ENCODE measurements at regions not wholly inside any gene's neighbourhood (a gene's known extent, or its start where the extent isn't known, plus 50 kb on each side); places are given as distances from the start of the nearest gene placed in this dataset.
"Not testable (repeated sequence)": the region's sequence is repeated elsewhere in the genome, so short reads cannot be mapped to it uniquely, and the experiment has no call there.

- no peaks in the 10 kb centered on the region for H3K4me1 ChIP-seq
- TF ChIP-seq CTCF (IDR thresholded peaks at IDR 0.05) (peak; percentile 36 to 56 (median 40)), POLR2A (IDR thresholded peaks at IDR 0.05) (no peak)
- peaks cover 0 to 33% (median 0%) of the 10 kb centered on the region in 4 donors for H3K27me3 ChIP-seq
- H3K36me3 ChIP-seq = no peaks in the 10 kb centered on the region
- intact Hi-C loops (cut with DNase I) = no loop called here
- H3K4me3 ChIP-seq = no peak overlapping the region
- no peak for DNase-seq
- WGBS, 2 donors = 51 to 63% methylated on average over 7 to 8 of the region's 12 CpGs
- H3K27ac ChIP-seq = no peak overlapping the region
- no peaks in the 10 kb centered on the region for H3K9me3 ChIP-seq
Observed at GRCh38 chr7:142626420-142627035, 122.7 kb upstream of the PRSS1 start.

- intact Hi-C loops (cut with DNase I); H3K4me1 ChIP-seq; DNase-seq; H3K27ac ChIP-seq; H3K4me3 ChIP-seq; H3K9me3 ChIP-seq; H3K36me3 ChIP-seq: not testable (repeated sequence)
- WGBS, 2 donors = 73 to 80% methylated on average over 2 of the region's 2 CpGs
- peaks cover 0 to 19% (median 0%) of the 10 kb centered on the region in 4 donors for H3K27me3 ChIP-seq
Observed at GRCh38 chr7:142625216-142625615, 124.1 kb upstream of the PRSS1 start.

- 61 to 68% methylated on average over 6 of the region's 6 CpGs for WGBS, 2 donors
- H3K4me1 ChIP-seq = no peaks in the 10 kb centered on the region
- no peak for DNase-seq
- no peaks in the 10 kb centered on the region for H3K36me3 ChIP-seq
- intact Hi-C loops (cut with DNase I) = no loop called here
- TF ChIP-seq CTCF (IDR thresholded peaks at IDR 0.05) = no peak
- TF ChIP-seq POLR2A (IDR thresholded peaks at IDR 0.05) = no peak
- no peaks in the 10 kb centered on the region for H3K9me3 ChIP-seq
- H3K27ac ChIP-seq = no peak overlapping the region
- no peak overlapping the region for H3K4me3 ChIP-seq
- peaks cover 0 to 9% (median 0%) of the 10 kb centered on the region in 4 donors for H3K27me3 ChIP-seq
Observed at GRCh38 chr7:142620402-142620801, 128.9 kb upstream of the PRSS1 start.

- H3K9me3 ChIP-seq = no peaks in the 10 kb centered on the region
- H3K36me3 ChIP-seq = no peaks in the 10 kb centered on the region
- TF ChIP-seq CTCF (IDR thresholded peaks at IDR 0.05) (no peak), POLR2A (IDR thresholded peaks at IDR 0.05) (no peak)
- peaks cover 0 to 21% (median 0%) of the 10 kb centered on the region in 4 donors for H3K27me3 ChIP-seq
- H3K27ac ChIP-seq = no peak overlapping the region
- 74 to 94% methylated on average over 6 to 8 of the region's 9 CpGs for WGBS, 2 donors
- H3K4me1 ChIP-seq = no peaks in the 10 kb centered on the region
- no peak for DNase-seq
- intact Hi-C loops (cut with DNase I) = no loop called here
- no peak overlapping the region for H3K4me3 ChIP-seq
Observed at GRCh38 chr7:142618655-142619351, 130.5 kb upstream of the PRSS1 start.

GRCh38 chr7:142616842-142617241 is 132.4 kb upstream of the PRSS1 start:
- intact Hi-C loops (cut with DNase I) = no loop called here
- Histone ChIP-seq H3K9me3 (no peaks in the 10 kb centered on the region), H3K27me3 (peaks cover 0 to 26% (median 0%) of the 10 kb centered on the region in 4 donors), H3K27ac (no peak overlapping the region), H3K36me3 (no peaks in the 10 kb centered on the region), H3K4me3 (no peak overlapping the region), H3K4me1 (no peaks in the 10 kb centered on the region)
- no peak for DNase-seq
- 77 to 89% methylated on average over 2 of the region's 2 CpGs for WGBS, 2 donors
- TF ChIP-seq POLR2A (IDR thresholded peaks at IDR 0.05) (no peak), CTCF (IDR thresholded peaks at IDR 0.05) (no peak)
